Ishikawa (cell line): ENCODE measurements at regions not wholly inside any gene's neighbourhood (a gene's known extent, or its start where the extent isn't known, plus 50 kb on each side); places are given as distances from the start of the nearest gene placed in this dataset.

ENCODE experiments used
- CEBPB ChIP-seq: IDR thresholded peaks from 2 replicates; pipeline ENCODE4 v1.6.1; 2012
- CREB1 ChIP-seq: IDR thresholded peaks from 2 replicates; pipeline ENCODE4 v1.6.1; 2012; ENCODE audit warnings: low read depth
- EGR1 ChIP-seq: IDR thresholded peaks from 2 replicates; pipeline ENCODE4 v1.6.1; 2012
- EP300 ChIP-seq: IDR thresholded peaks from 2 replicates; pipeline ENCODE4 v1.6.1; 2012; ENCODE audit warnings: borderline replicate concordance
- FOXM1 ChIP-seq: IDR thresholded peaks from 2 replicates; pipeline ENCODE4 v1.6.1; 2012; ENCODE audit warnings: low read depth, borderline replicate concordance
- MAX ChIP-seq: IDR thresholded peaks from 2 replicates; pipeline ENCODE4 v1.6.1; 2012
- NFIC ChIP-seq: IDR thresholded peaks from 2 replicates; pipeline ENCODE4 v1.6.1; 2012
- RAD21 ChIP-seq: IDR thresholded peaks from 2 replicates; pipeline ENCODE4 v1.6.1; 2012; ENCODE audit warnings: low read depth
- REST ChIP-seq: IDR thresholded peaks from 2 replicates; pipeline ENCODE4 v1.6.1; 2012; ENCODE audit warnings: low read depth, mild to moderate bottlenecking
- TAF1 ChIP-seq: IDR thresholded peaks from 2 replicates; pipeline ENCODE4 v1.6.1; 2012; ENCODE audit warnings: low read depth, mild to moderate bottlenecking
- TCF12 ChIP-seq: IDR thresholded peaks from 2 replicates; pipeline ENCODE4 v1.6.1; 2012; ENCODE audit warnings: low read depth
- TEAD4 ChIP-seq: IDR thresholded peaks from 2 replicates; pipeline ENCODE4 v1.6.1; 2012
- USF1 ChIP-seq: IDR thresholded peaks from 2 replicates; pipeline ENCODE4 v1.6.1; 2012
- YY1 ChIP-seq: IDR thresholded peaks from 2 replicates; pipeline ENCODE4 v1.6.1; 2012; ENCODE audit warnings: low read depth
- ZBTB7A ChIP-seq: IDR thresholded peaks from 2 replicates; pipeline ENCODE4 v1.6.1; 2012; ENCODE audit warnings: low read depth

GRCh38 chr3:170734043-170734734, 135.8 kb downstream of the RPL22L1 start:
- no peak for TF ChIP-seq EGR1

GRCh38 chr3:170732660-170733245, 137.2 kb downstream of the RPL22L1 start:
- TF ChIP-seq NFIC = no peak
- no peak for TF ChIP-seq REST
- no peak for TF ChIP-seq CREB1
- no peak for TF ChIP-seq USF1
- TF ChIP-seq EGR1 = no peak
- no peak for TF ChIP-seq YY1
- no peak for TF ChIP-seq TAF1
- no peak for TF ChIP-seq ZBTB7A
- no peak for TF ChIP-seq FOXM1
- no peak for TF ChIP-seq MAX
- no peak for TF ChIP-seq CEBPB
- TF ChIP-seq RAD21 = no peak
- TF ChIP-seq TEAD4 = no peak
- no peak for TF ChIP-seq TCF12

GRCh38 chr3:170731281-170731680, 138.7 kb downstream of the RPL22L1 start:
- TF ChIP-seq REST (no peak), USF1 (no peak), TEAD4 (no peak), ZBTB7A (no peak), YY1 (no peak), RAD21 (no peak)

- TF ChIP-seq CREB1 (no peak), USF1 (no peak), EP300 (no peak), NFIC (no peak), RAD21 (no peak), ZBTB7A (no peak)
These were observed 139.8 kb downstream of the RPL22L1 start for GRCh38 chr3:170730071-170730812.

GRCh38 chr3:170728181-170728580, 141.8 kb downstream of the RPL22L1 start:
- TF ChIP-seq TEAD4 = no peak
- TF ChIP-seq MAX = no peak
- no peak for TF ChIP-seq TAF1
- no peak for TF ChIP-seq YY1
- no peak for TF ChIP-seq TCF12

- TF ChIP-seq EP300 (no peak), NFIC (no peak), TCF12 (no peak), TAF1 (no peak), TEAD4 (no peak), FOXM1 (no peak), MAX (no peak), CEBPB (no peak), CREB1 (no peak), USF1 (no peak), RAD21 (no peak), ZBTB7A (no peak), YY1 (no peak), REST (no peak), EGR1 (no peak)
These were observed 141.9 kb upstream of the SLC7A14 start for GRCh38 chr3:170727754-170728153.
